ENCODE measurements at regions not wholly inside any gene's neighbourhood (a gene's known extent, or its start where the extent isn't known, plus 50 kb on each side); places are given as distances from the start of the nearest gene placed in this dataset.

DNA sequence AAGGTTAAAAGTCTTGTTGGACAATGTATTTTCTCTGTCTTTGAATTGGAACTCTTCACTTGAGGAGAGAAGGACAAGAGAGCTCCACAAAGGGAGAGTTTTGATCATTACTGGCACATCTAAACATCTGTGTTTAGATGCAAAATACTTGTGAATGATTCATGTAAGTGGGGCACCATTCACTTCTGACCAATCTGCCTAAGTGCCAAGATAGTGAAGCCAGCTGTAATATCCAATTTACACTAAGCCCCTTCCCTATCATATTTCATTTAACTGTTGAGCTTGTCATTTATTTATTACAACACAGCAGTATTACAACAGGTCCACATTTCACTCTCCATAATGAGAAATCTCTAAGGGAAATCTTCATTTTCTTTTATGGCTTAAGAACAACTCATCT lies 832.3 kb upstream of the GOT2 start:
- TF ChIP-seq GATA2 (CRISPR knock-in tag; IDR thresholded peaks at IDR 0.05): no peak
- no peak for TF ChIP-seq USF1 (IDR thresholded peaks at IDR 0.05; ENCODE audit: borderline replicate concordance, low read depth)
- TF ChIP-seq EZH2phosphoT487 (IDR thresholded peaks at IDR 0.05; ENCODE audit: borderline replicate concordance, low read depth): no peak
- TF ChIP-seq TEAD4 (IDR thresholded peaks at IDR 0.05; ENCODE audit: borderline replicate concordance, insufficient read depth): no peak
- TF ChIP-seq ELF1 (IDR thresholded peaks at IDR 0.05): no peak
- no peak for TF ChIP-seq POLR2AphosphoS5 (IDR thresholded peaks at IDR 0.05; ENCODE audit: low read depth, low read length)
- no peak for TF ChIP-seq NFIC (IDR thresholded peaks at IDR 0.05; ENCODE audit: borderline replicate concordance)
- TF ChIP-seq RXRA (IDR thresholded peaks at IDR 0.05; ENCODE audit: borderline replicate concordance, low read depth): no peak
- TF ChIP-seq, protein P1, sequence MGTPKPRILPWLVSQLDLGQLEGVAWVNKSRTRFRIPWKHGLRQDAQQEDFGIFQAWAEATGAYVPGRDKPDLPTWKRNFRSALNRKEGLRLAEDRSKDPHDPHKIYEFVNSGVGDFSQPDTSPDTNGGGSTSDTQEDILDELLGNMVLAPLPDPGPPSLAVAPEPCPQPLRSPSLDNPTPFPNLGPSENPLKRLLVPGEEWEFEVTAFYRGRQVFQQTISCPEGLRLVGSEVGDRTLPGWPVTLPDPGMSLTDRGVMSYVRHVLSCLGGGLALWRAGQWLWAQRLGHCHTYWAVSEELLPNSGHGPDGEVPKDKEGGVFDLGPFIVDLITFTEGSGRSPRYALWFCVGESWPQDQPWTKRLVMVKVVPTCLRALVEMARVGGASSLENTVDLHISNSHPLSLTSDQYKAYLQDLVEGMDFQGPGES (IDR thresholded peaks at IDR 0.05; ENCODE audit: low read depth, low read length): no peak

DNA sequence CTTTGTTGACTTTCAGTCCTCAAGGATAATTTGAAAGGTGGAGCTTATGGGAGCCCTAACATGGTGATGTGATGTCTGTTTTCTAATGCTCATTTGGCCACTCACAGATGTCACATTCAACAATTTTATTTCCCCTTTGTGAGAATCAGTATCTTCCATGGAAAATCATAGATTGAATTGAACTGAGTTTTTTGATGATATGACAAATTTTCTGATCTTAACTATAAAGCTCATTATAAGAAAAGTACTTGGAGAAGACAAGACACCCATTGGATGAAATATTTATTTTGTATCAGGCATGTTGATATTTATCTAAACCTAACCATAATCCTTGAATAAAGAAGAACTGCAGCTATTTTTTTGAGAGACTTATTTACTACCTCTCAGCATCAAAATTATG lies 824.6 kb upstream of the GOT2 start:
- DNase-seq: no peak
- Histone ChIP-seq H3K9me3 (no peaks in the 10 kb centered on the region), H3K9ac (no peak overlapping the region), H2AFZ (ENCODE audit: low read depth) (no peak overlapping the region), H3F3A (replicated peaks; ENCODE audit: insufficient read depth) (no peaks in the 10 kb centered on the region), H3K4me2 (no peak overlapping the region), H3K36me3 (replicated peaks in 1 of 2; ENCODE audit: control insufficient read depth in 1 of 2, insufficient read depth in 2 of 2, low read length in 1 of 2) (no peaks in the 10 kb centered on the region), H3K27me3 (ENCODE audit: insufficient read depth) (no peaks in the 10 kb centered on the region), H3K79me2 (ENCODE audit: insufficient read depth) (no peaks in the 10 kb centered on the region), H3K27ac (ENCODE audit: low read depth in 2 of 2, low read length in 1 of 2) (no peak overlapping the region), H4K20me1 (ENCODE audit: insufficient read depth) (no peaks in the 10 kb centered on the region), H3K9me2 (no peaks in the 10 kb centered on the region), H3K4me3 (ENCODE audit: low read depth in 2 of 2, low read length in 1 of 2) (no peak overlapping the region), H3K4me1 (ENCODE audit: control insufficient read depth in 1 of 2, insufficient read depth in 2 of 2, low read depth in 1 of 2, low read length in 1 of 2) (no peaks in the 10 kb centered on the region)
- ChIA-PET POLR2A (no interaction called here), CTCF (no interaction called here)
- TF ChIP-seq SMC3 (IDR thresholded peaks at IDR 0.05; ENCODE audit: low read depth, low read length): no peak
- no peak for TF ChIP-seq PBX3 (IDR thresholded peaks at IDR 0.05)
- TF ChIP-seq EP300 (IDR thresholded peaks at IDR 0.05; ENCODE audit: borderline replicate concordance in 1 of 2, low read depth in 1 of 2, low read length in 1 of 2): no peak
- TF ChIP-seq MAX (IDR thresholded peaks at IDR 0.05; ENCODE audit: low read depth): no peak
- TF ChIP-seq NFIC (IDR thresholded peaks at IDR 0.05; ENCODE audit: borderline replicate concordance): no peak
- no peak for TF ChIP-seq RAD21 (IDR thresholded peaks at IDR 0.05; ENCODE audit: low read length)
- TF ChIP-seq EZH2phosphoT487 (IDR thresholded peaks at IDR 0.05; ENCODE audit: borderline replicate concordance, low read depth): no peak
- TF ChIP-seq, protein P1 (IDR thresholded peaks at IDR 0.05; ENCODE audit: low read depth, low read length): no peak

More for the DNA sequence above, 832.3 kb upstream of the GOT2 start:
- Histone ChIP-seq H3K79me2 (ENCODE audit: insufficient read depth) (no peaks in the 10 kb centered on the region), H3K9me3 (no peaks in the 10 kb centered on the region), H3K9me2 (no peaks in the 10 kb centered on the region), H4K20me1 (ENCODE audit: insufficient read depth) (no peaks in the 10 kb centered on the region), H3K4me2 (no peak overlapping the region), H3K36me3 (replicated peaks in 1 of 2; ENCODE audit: control insufficient read depth in 1 of 2, insufficient read depth in 2 of 2, low read length in 1 of 2) (no peaks in the 10 kb centered on the region), H3K4me3 (ENCODE audit: low read depth in 2 of 2, low read length in 1 of 2) (no peak overlapping the region), H3F3A (replicated peaks; ENCODE audit: insufficient read depth) (no peaks in the 10 kb centered on the region), H3K4me1 (ENCODE audit: control insufficient read depth in 1 of 2, insufficient read depth in 2 of 2, low read depth in 1 of 2, low read length in 1 of 2) (no peaks in the 10 kb centered on the region), H2AFZ (ENCODE audit: low read depth) (no peak overlapping the region), H3K27ac (ENCODE audit: low read depth in 2 of 2, low read length in 1 of 2) (no peak overlapping the region), H3K27me3 (ENCODE audit: insufficient read depth) (no peaks in the 10 kb centered on the region), H3K9ac (no peak overlapping the region)
- POLR2A ChIA-PET: no interaction called here
- no peak for DNase-seq
- CTCF ChIA-PET: no interaction called here

Measured in SK-N-SH (cell line).